ENCODE measurements at regions not wholly inside any gene's neighbourhood (a gene's known extent, or its start where the extent isn't known, plus 50 kb on each side); places are given as distances from the start of the nearest gene placed in this dataset.

GRCh38 chr14:100406505-100407131 lies 83.5 kb downstream of the SLC25A47 start (continued):
- TF ChIP-seq CTCF (IDR thresholded peaks at IDR 0.05 in 2 of 3, conservative IDR thresholded peaks at IDR 0.05 in 1 of 3; ENCODE audit: borderline replicate concordance in 1 of 3, insufficient read depth in 1 of 3, low read depth in 2 of 3, low read length in 2 of 3) (no peak), SIN3A (IDR thresholded peaks at IDR 0.05; ENCODE audit: low read depth) (no peak), SRF (IDR thresholded peaks at IDR 0.05; ENCODE audit: low read depth) (no peak), CEBPB (IDR thresholded peaks at IDR 0.05; ENCODE audit: low read depth) (peak; percentile 52; the same call in 1 of the 2 replicates), JUND (IDR thresholded peaks at IDR 0.05) (0 out of 2 replicates have a peak, but pooled peaks have one; percentile 16), ATF3 (IDR thresholded peaks at IDR 0.05) (no peak), MAX (IDR thresholded peaks at IDR 0.05) (peak; percentile 92), FOSL1 (IDR thresholded peaks at IDR 0.05; ENCODE audit: low read depth) (no peak), EZH2phosphoT487 (IDR thresholded peaks at IDR 0.05; ENCODE audit: borderline replicate concordance) (no peak), RAD21 (IDR thresholded peaks at IDR 0.05; ENCODE audit: low read depth) (no peak), SP1 (IDR thresholded peaks at IDR 0.05; ENCODE audit: low read depth) (peak; percentile 34; the same call in 1 of the 2 replicates), ELF1 (IDR thresholded peaks at IDR 0.05; ENCODE audit: borderline replicate concordance, low read depth) (no peak), CBX3 (IDR thresholded peaks at IDR 0.05; ENCODE audit: low read depth) (peak; percentile 75; the same call in 1 of the 2 replicates)

All from HCT116 (cell line).